Prostate gland (tissue), 2 donors: ENCODE measurements at regions not wholly inside any gene's neighbourhood (a gene's known extent, or its start where the extent isn't known, plus 50 kb on each side); places are given as distances from the start of the nearest gene placed in this dataset.

Experiments
- DNase-seq: peaks from one replicate; pipeline ENCODE4 v3.0.0-alpha.2; 2019; ENCODE audit warnings: low spot score
- H3K27ac ChIP-seq, 2 donors: fragments of 200-600 bp; sonication (generic); 2 replicates each; pipeline ENCODE4 v1.5.1; 2017 to 2019
- H3K27me3 ChIP-seq: fragments of 200-600 bp; sonication (generic); replicated peaks from 2 replicates; pipeline ENCODE4 v1.5.1; 2019; ENCODE audit not compliant: insufficient read depth
- H3K36me3 ChIP-seq, 2 donors: fragments of 200-600 bp; sonication (generic); 1 replicate in 1 of 2; 2 replicates in 1 of 2; pipeline versions ENCODE4 v1.5.1 to v1.8.1; 2017 to 2019
- H3K4me1 ChIP-seq: fragments of 200-600 bp; sonication (generic); replicated peaks from 2 replicates; pipeline ENCODE4 v1.5.1; 2019
- H3K4me3 ChIP-seq, 2 donors: fragments of 200-600 bp; sonication (generic); 2 replicates each; pipeline ENCODE4 v1.5.1; 2017 to 2019
- H3K9me3 ChIP-seq: fragments of 200-600 bp; sonication (generic); 2 replicates; pipeline ENCODE4 v1.5.1; 2017
- POLR2A ChIP-seq: fragments of 450-650 bp; IDR thresholded peaks from one replicate; pipeline ENCODE4 v1.6.1; 2016; ENCODE audit warnings: antibody characterized with exemption, mild to moderate bottlenecking
- POLR2AphosphoS5 ChIP-seq: sonication (generic); formaldehyde crosslinking; IDR thresholded peaks from one replicate; pipeline ENCODE4 v1.6.1; 2017; ENCODE audit warnings: antibody characterized with exemption
- WGBS: methylation state at CpG from one replicate; pipeline ENCODE4 v1.1.5; 2018; 5-methylcytosine and 5-hydroxymethylcytosine counted together
- intact Hi-C: fragments of 100-400 bp; cut with DNase I; formaldehyde crosslinking; loops from one replicate; pipeline ENCODE4 v1.14.2; 2022
- TF ChIP-seq, protein P1 (sequence below), 4 experiments: fragments of 200-600 bp in 2 of 4; fragments of 450-650 bp in 2 of 4; sonication (generic) in 2 of 4; IDR thresholded peaks; 1 replicate in 3 of 4; 2 replicates in 1 of 4; pipeline ENCODE4 v1.5.1; 2016 to 2019; ENCODE audit warnings: antibody characterized with exemption in 4 of 4, mild to moderate bottlenecking in 2 of 4, moderate library complexity in 2 of 4

DNA sequence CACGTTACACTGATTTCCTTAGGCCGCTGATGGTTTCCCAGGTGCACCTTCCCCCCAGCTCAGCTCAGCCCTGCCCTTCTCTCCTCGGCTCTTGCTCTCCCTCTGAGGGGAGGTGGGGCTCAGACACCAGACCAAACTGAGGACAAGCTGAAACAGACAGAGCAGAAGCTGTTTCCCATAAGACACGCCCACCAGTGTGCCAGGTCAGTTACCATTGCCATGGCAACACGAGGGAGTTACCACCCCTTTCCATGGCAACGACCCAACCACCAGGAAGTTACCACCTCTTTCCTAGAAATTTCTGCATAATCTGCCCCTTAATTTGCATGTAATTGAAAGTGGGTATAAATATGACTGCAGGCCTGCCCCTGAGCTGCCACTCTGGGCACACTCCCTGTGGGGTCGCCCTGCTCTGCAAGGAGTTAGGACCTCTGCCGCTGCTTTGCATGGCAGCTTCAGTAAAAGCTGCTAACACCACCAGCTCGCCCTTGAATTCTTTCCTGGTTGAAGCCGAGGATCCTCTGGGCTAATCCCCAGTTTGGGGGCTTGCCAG is 120.9 kb upstream of the SMIM21 start:
- no peaks in the 10 kb centered on the region for H3K36me3 ChIP-seq
- no peak overlapping the region for H3K27ac ChIP-seq
- 62% methylated on average over 10 of the region's 10 CpGs for WGBS
- no peaks in the 10 kb centered on the region for H3K27me3 ChIP-seq
- intact Hi-C loops = no loop called here
- DNase-seq = no peak
- H3K4me3 ChIP-seq = no peak overlapping the region
- H3K9me3 ChIP-seq = no peaks in the 10 kb centered on the region
- TF ChIP-seq, protein P1, sequence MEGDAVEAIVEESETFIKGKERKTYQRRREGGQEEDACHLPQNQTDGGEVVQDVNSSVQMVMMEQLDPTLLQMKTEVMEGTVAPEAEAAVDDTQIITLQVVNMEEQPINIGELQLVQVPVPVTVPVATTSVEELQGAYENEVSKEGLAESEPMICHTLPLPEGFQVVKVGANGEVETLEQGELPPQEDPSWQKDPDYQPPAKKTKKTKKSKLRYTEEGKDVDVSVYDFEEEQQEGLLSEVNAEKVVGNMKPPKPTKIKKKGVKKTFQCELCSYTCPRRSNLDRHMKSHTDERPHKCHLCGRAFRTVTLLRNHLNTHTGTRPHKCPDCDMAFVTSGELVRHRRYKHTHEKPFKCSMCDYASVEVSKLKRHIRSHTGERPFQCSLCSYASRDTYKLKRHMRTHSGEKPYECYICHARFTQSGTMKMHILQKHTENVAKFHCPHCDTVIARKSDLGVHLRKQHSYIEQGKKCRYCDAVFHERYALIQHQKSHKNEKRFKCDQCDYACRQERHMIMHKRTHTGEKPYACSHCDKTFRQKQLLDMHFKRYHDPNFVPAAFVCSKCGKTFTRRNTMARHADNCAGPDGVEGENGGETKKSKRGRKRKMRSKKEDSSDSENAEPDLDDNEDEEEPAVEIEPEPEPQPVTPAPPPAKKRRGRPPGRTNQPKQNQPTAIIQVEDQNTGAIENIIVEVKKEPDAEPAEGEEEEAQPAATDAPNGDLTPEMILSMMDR (IDR thresholded peaks at IDR 0.05) = no peak
- TF ChIP-seq POLR2A (no peak), POLR2AphosphoS5 (no peak)
- no peaks in the 10 kb centered on the region for H3K4me1 ChIP-seq

- Histone ChIP-seq H3K4me3 (no peak overlapping the region), H3K27me3 (no peaks in the 10 kb centered on the region), H3K4me1 (no peaks in the 10 kb centered on the region), H3K9me3 (no peaks in the 10 kb centered on the region), H3K27ac (no peak overlapping the region), H3K36me3 (no peaks in the 10 kb centered on the region)
- intact Hi-C loops = no loop called here
- DNase-seq = no peak
- WGBS = 85% methylated on average over 7 of the region's 7 CpGs
- TF ChIP-seq POLR2AphosphoS5 (no peak), POLR2A (no peak)
- TF ChIP-seq, protein P1 (IDR thresholded peaks at IDR 0.05) = no peak
Measured at GRCh38 chr18:75546964-75547363, 119.5 kb upstream of the SMIM21 start.

DNA sequence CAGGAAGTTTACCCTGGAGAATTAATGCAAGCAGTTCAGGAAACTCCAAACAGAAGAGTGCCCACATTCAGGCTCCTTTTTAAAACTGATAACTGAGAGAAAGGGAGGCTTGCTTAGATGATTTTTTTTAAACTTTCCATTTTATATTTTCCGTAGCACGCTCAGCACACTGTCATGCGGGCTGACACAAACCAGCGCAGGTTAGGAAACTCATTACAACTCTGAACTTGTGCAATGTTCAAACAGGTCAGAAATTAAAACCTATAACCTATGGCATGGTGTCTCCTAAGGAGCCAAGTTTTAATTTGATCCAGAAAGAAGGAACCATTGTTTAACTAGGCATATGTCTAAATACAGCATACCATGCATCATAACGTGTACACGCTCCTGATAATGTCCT is 117.7 kb upstream of the SMIM21 start:
- WGBS = 76% methylated on average over 6 of the region's 6 CpGs

GRCh38 chr18:75544496-75544895 is 117.0 kb upstream of the SMIM21 start:
- no peak overlapping the region for H3K27ac ChIP-seq
- intact Hi-C loops = no loop called here
- no peak overlapping the region for H3K4me3 ChIP-seq
- H3K27me3 ChIP-seq = no peaks in the 10 kb centered on the region
- 56% methylated on average over 5 of the region's 5 CpGs for WGBS
- H3K9me3 ChIP-seq = no peaks in the 10 kb centered on the region
- no peak for DNase-seq
- TF ChIP-seq, protein P1 (IDR thresholded peaks at IDR 0.05) = no peak
- TF ChIP-seq POLR2AphosphoS5 (no peak), POLR2A (no peak)
- H3K36me3 ChIP-seq = no peaks in the 10 kb centered on the region
- no peaks in the 10 kb centered on the region for H3K4me1 ChIP-seq

More for the DNA sequence above, 117.7 kb upstream of the SMIM21 start:
- intact Hi-C loops = no loop called here
- H3K4me3 ChIP-seq = no peak overlapping the region
- H3K9me3 ChIP-seq = no peaks in the 10 kb centered on the region
- no peaks in the 10 kb centered on the region for H3K36me3 ChIP-seq
- H3K4me1 ChIP-seq = no peaks in the 10 kb centered on the region
- DNase-seq = no peak
- no peak overlapping the region for H3K27ac ChIP-seq
- TF ChIP-seq, protein P1 (IDR thresholded peaks at IDR 0.05) = no peak
- no peak for TF ChIP-seq POLR2AphosphoS5
- TF ChIP-seq POLR2A = no peak
- no peaks in the 10 kb centered on the region for H3K27me3 ChIP-seq

DNA sequence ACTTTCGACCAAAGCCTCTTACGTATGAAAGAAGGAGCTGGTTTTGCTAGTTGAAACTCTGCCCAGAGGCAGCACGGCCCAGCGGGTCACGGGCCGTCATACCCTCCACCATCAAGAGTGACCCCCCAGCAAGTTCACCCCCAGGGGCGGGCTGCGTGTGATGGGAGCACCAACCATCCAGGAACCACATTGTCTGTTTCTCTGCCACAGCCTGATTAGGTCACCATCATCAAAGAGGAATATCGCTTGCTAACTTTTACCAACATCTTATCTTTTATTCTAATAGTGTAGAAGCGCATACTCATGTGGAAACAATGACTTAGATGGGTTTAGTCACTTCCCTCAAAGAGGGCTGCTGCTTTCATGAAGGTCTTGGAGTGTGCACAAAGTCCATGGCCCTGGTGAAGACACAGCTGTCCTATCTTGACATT is 116.6 kb upstream of the SMIM21 start:
- 93% methylated on average over 10 of the region's 10 CpGs for WGBS
- no peak overlapping the region for H3K4me3 ChIP-seq
- DNase-seq = no peak
- H3K27me3 ChIP-seq = no peaks in the 10 kb centered on the region
- no peaks in the 10 kb centered on the region for H3K36me3 ChIP-seq
- no peak overlapping the region for H3K27ac ChIP-seq
- H3K9me3 ChIP-seq = no peaks in the 10 kb centered on the region
- intact Hi-C loops = no loop called here
- TF ChIP-seq POLR2AphosphoS5 (no peak), POLR2A (no peak)
- TF ChIP-seq, protein P1 (IDR thresholded peaks at IDR 0.05) = no peak
- no peaks in the 10 kb centered on the region for H3K4me1 ChIP-seq
